PC-3 (cell line): ENCODE measurements at regions not wholly inside any gene's neighbourhood (a gene's known extent, or its start where the extent isn't known, plus 50 kb on each side); places are given as distances from the start of the nearest gene placed in this dataset.

Experiments used
- ATAC-seq: fragments of 200-7000 bp; cut with Tn5 transposase; 2 replicates; pipeline ENCODE4 v1.9.1; 2020; ENCODE audit warnings: mild to moderate bottlenecking, moderate library complexity
- BruUV-seq: library from RNA; stranded (reverse); fragments of 400-500 nt; replicated peaks from 2 replicates; lab custom pipeline; 2021; lab: Mats Ljungman, UMichigan
- CTCF ChIA-PET: fragments of 300-600 bp; sonication (Branson Sonifier 250); formaldehyde crosslinking; loops from one replicate; lab custom pipeline; 2022; ENCODE audit warnings: antibody characterized with exemption; lab: Charles Lee
- POLR2A ChIA-PET: fragments of 300-600 bp; sonication (Branson Sonifier 250); formaldehyde crosslinking; loops from one replicate; lab custom pipeline; 2022; ENCODE audit warnings: antibody characterized with exemption; ENCODE audit not compliant: unreplicated experiment; lab: Charles Lee
- DNase-seq: peaks from one replicate; pipeline ENCODE4 v3.0.0-alpha.2; 2015
- H2AFZ ChIP-seq: fragments of 300-600 bp; sonication (generic); 2 replicates; pipeline ENCODE4 v1.6.0; 2016; ENCODE audit warnings: antibody characterized with exemption, low read length
- H3F3A ChIP-seq: fragments of 300-600 bp; sonication (generic); one replicate; pipeline ENCODE4 v1.6.0; 2017; ENCODE audit warnings: antibody characterized with exemption, low read length, control low read depth, mild to moderate bottlenecking; ENCODE audit not compliant: unreplicated experiment
- H3K27ac ChIP-seq: fragments of 300-600 bp; sonication (generic); 2 replicates; pipeline ENCODE4 v1.5.1; 2016; ENCODE audit warnings: mild to moderate bottlenecking, low read length
- H3K27me3 ChIP-seq: fragments of 300-600 bp; sonication (generic); 2 replicates; pipeline ENCODE4 v1.6.1; 2016; ENCODE audit warnings: low read length, mixed read lengths
- H3K36me3 ChIP-seq: fragments of 300-600 bp; sonication (generic); 2 replicates; pipeline ENCODE4 v1.6.1; 2016; ENCODE audit warnings: low read depth, mixed run types, low read length, mixed read lengths
- H3K4me1 ChIP-seq: fragments of 300-600 bp; sonication (generic); 2 replicates; pipeline ENCODE4 v1.5.1; 2016; ENCODE audit warnings: low read length; ENCODE audit not compliant: insufficient read depth
- H3K4me2 ChIP-seq: fragments of 300-600 bp; sonication (generic); 2 replicates; pipeline ENCODE4 v1.6.0; 2016; ENCODE audit warnings: low read length
- H3K4me3 ChIP-seq: fragments of 300-600 bp; sonication (generic); 2 replicates; pipeline ENCODE4 v1.5.1; 2016; ENCODE audit warnings: mild to moderate bottlenecking, low read length, mixed read lengths
- H3K79me2 ChIP-seq: fragments of 300-600 bp; sonication (generic); 2 replicates; pipeline ENCODE4 v1.6.1; 2017; ENCODE audit warnings: low read length, mixed read lengths
- H3K9ac ChIP-seq: fragments of 300-600 bp; sonication (generic); 2 replicates; pipeline ENCODE4 v1.6.0; 2016; ENCODE audit warnings: mild to moderate bottlenecking, low read length
- H3K9me2 ChIP-seq: fragments of 300-600 bp; sonication (generic); replicated peaks from 2 replicates; pipeline ENCODE4 v1.6.1; 2016; ENCODE audit warnings: mixed run types, low read length, mixed read lengths
- H3K9me3 ChIP-seq: fragments of 300-600 bp; sonication (generic); 2 replicates; pipeline ENCODE4 v1.6.1; 2016; ENCODE audit warnings: low read length, mixed read lengths
- H4K20me1 ChIP-seq: fragments of 300-600 bp; sonication (generic); 2 replicates; pipeline ENCODE4 v1.6.1; 2016; ENCODE audit warnings: low read length, mixed read lengths
- CTCF ChIP-seq: fragments of 300-600 bp; sonication (generic); conservative IDR thresholded peaks from 2 replicates; pipeline ENCODE4 v1.5.1; 2017; ENCODE audit warnings: antibody characterized with exemption, low read depth, mild to moderate bottlenecking, low read length
- EZH2 ChIP-seq: fragments of 300-600 bp; sonication (generic); IDR thresholded peaks from one replicate; pipeline ENCODE4 v1.6.1; 2017; ENCODE audit warnings: antibody characterized with exemption, mild to moderate bottlenecking, low read length; ENCODE audit not compliant: unreplicated experiment
- EZH2phosphoT487 ChIP-seq: fragments of 300-600 bp; sonication (generic); IDR thresholded peaks from 2 replicates; pipeline ENCODE4 v1.6.1; 2018; ENCODE audit warnings: mild to moderate bottlenecking, antibody characterized with exemption, low read length, borderline replicate concordance
- intact Hi-C: fragments of 100-400 bp; cut with micrococcal nuclease; formaldehyde crosslinking; loops from 2 replicates; pipeline ENCODE4 v1.9.0; 2023

- Histone ChIP-seq H2AFZ (no peak overlapping the region), H3F3A (no peaks in the 10 kb centered on the region), H3K4me3 (no peak overlapping the region), H3K4me2 (no peak overlapping the region), H3K4me1 (no peaks in the 10 kb centered on the region), H3K79me2 (no peaks in the 10 kb centered on the region), H3K9me3 (no peaks in the 10 kb centered on the region), H3K36me3 (no peaks in the 10 kb centered on the region), H3K27ac (no peak overlapping the region), H3K9me2 (no peaks in the 10 kb centered on the region), H4K20me1 (no peaks in the 10 kb centered on the region), H3K9ac (no peak overlapping the region), H3K27me3 (no peaks in the 10 kb centered on the region)
- ChIA-PET CTCF (interaction anchor here (0.6 kb wide), 1 partner anchor 25 kb away, joined by 6 read pairs; no protein-coding TSS in a partner anchor), POLR2A (no interaction called here)
- TF ChIP-seq EZH2phosphoT487 (no peak), CTCF (no peak), EZH2 (no peak)
- no TSS peak for BruUV-seq
- DNase-seq: no peak
- intact Hi-C loops: no loop called here
- no peak for ATAC-seq
Observed at GRCh38 chr16:85548375-85548774, 64.7 kb upstream of the GSE1 start.

GRCh38 chr16:85549766-85550421, 63.2 kb upstream of the GSE1 start:
- ChIA-PET POLR2A (no interaction called here), CTCF (no interaction called here)
- no peak for DNase-seq
- H3K27me3 ChIP-seq: no peaks in the 10 kb centered on the region
- intact Hi-C loops: loop anchor here (10.0 kb wide), 1 partner anchor 125 kb away; no protein-coding TSS in a partner anchor
- no peaks in the 10 kb centered on the region for H3K79me2 ChIP-seq
- H3K27ac ChIP-seq: no peak overlapping the region
- ATAC-seq: no peak
- no peaks in the 10 kb centered on the region for H4K20me1 ChIP-seq
- TF ChIP-seq CTCF: no peak
- TF ChIP-seq EZH2: no peak
- TF ChIP-seq EZH2phosphoT487: no peak
- no peaks in the 10 kb centered on the region for H3K9me3 ChIP-seq
- no TSS peak for BruUV-seq
- no peak overlapping the region for H3K9ac ChIP-seq
- no peaks in the 10 kb centered on the region for H3F3A ChIP-seq
- no peak overlapping the region for H3K4me2 ChIP-seq
- no peak overlapping the region for H2AFZ ChIP-seq
- no peak overlapping the region for H3K4me3 ChIP-seq
- H3K36me3 ChIP-seq: no peaks in the 10 kb centered on the region
- H3K9me2 ChIP-seq: no peaks in the 10 kb centered on the region
- peaks cover 3% of the 10 kb centered on the region; the same call in 1 of the 2 replicates for H3K4me1 ChIP-seq

- no peaks in the 10 kb centered on the region for H3K9me3 ChIP-seq
- no peak overlapping the region for H3K9ac ChIP-seq
- H3K79me2 ChIP-seq: 0 out of 2 replicates have a peak, but pooled peaks cover under 1% of the 10 kb centered on the region
- DNase-seq (no peak), ATAC-seq (no peak)
- TF ChIP-seq CTCF (no peak), EZH2 (no peak), EZH2phosphoT487 (no peak)
- intact Hi-C loops: loop anchor here (10.0 kb wide), 1 partner anchor 126 kb away; no protein-coding TSS in a partner anchor
- CTCF ChIA-PET: no interaction called here
- H3K4me3 ChIP-seq: no peak overlapping the region
- no peak overlapping the region for H2AFZ ChIP-seq
- POLR2A ChIA-PET: no interaction called here
- no peaks in the 10 kb centered on the region for H3F3A ChIP-seq
- no peak overlapping the region for H3K27ac ChIP-seq
- no TSS peak for BruUV-seq
- H3K4me2 ChIP-seq: no peak overlapping the region
- H3K36me3 ChIP-seq: no peaks in the 10 kb centered on the region
- H4K20me1 ChIP-seq: no peaks in the 10 kb centered on the region
- no peaks in the 10 kb centered on the region for H3K27me3 ChIP-seq
- H3K9me2 ChIP-seq: no peaks in the 10 kb centered on the region
- H3K4me1 ChIP-seq: peaks cover 3% of the 10 kb centered on the region; the same call in 1 of the 2 replicates
Observed at GRCh38 chr16:85550422-85550864, 62.7 kb upstream of the GSE1 start.
